GM06990 (cell line): ENCODE measurements at regions not wholly inside any gene's neighbourhood (a gene's known extent, or its start where the extent isn't known, plus 50 kb on each side); places are given as distances from the start of the nearest gene placed in this dataset.

Experiments used
- DNase-seq: peaks from one replicate; pipeline ENCODE4 v3.0.0-alpha.2; 2011; ENCODE audit not compliant: insufficient read length; ENCODE audit errors: extremely low read depth
- H3K27me3 ChIP-seq: replicated peaks from 2 replicates; pipeline ENCODE4 v1.6.0; 2011; ENCODE audit warnings: low read length; ENCODE audit not compliant: control insufficient read depth, insufficient read depth
- H3K36me3 ChIP-seq: 2 replicates; pipeline ENCODE4 v1.5.1; 2011; ENCODE audit warnings: low read length; ENCODE audit not compliant: control insufficient read depth, insufficient read depth
- H3K4me3 ChIP-seq: replicated peaks from 2 replicates; pipeline ENCODE4 v1.5.1; 2011; ENCODE audit warnings: low read depth, mild to moderate bottlenecking, control low read depth, low read length
- TF ChIP-seq, protein P1 (sequence below): IDR thresholded peaks from 2 replicates; pipeline ENCODE4 v1.5.1; 2011; ENCODE audit warnings: low read length, control low read depth, mild to moderate bottlenecking, inconsistent platforms; ENCODE audit not compliant: insufficient read depth, poor library complexity, severe bottlenecking

DNA sequence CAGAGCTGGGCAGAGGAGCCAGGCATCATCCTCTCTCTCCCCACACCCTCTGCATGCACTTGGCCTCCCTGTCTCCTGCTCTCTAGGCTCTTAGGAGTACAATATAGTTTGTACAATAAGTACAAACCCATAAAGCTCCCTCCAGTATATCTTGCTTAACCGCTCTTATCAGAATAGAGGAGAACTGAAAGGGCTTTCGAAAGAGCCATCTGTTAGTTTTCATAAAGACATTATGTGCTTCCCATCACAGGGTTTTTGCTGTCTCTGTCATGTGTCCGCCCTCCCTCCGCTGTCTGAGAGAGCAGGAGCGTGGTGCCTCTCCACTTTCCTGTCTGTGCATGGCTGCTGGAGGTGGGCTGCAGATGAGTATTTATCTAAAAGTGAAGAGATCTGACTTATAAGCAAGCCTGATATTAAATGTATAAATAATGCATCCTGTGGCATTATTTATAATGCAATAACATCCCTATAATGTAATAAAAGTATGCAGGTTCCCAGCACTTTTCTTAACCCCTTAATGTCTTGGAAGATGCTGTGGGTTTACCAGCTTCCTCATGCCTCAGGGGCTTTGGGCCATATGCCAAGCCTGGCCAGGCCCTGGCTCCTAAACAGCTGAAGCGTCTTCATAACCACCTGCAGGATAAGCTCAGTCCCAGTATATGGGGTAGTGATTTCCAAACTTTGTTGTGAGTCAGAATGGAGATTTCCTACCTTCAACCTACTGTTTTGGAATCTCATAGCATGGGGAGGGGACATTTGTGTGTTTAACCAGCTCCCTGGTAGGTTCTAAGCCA lies 297.1 kb downstream of the DHX35 start:
- no peaks in the 10 kb centered on the region for H3K36me3 ChIP-seq

GRCh38 chr20:39258253-39258652 lies 296.1 kb downstream of the DHX35 start:
- Histone ChIP-seq H3K27me3 (no peaks in the 10 kb centered on the region; the same call in 1 of the 2 replicates), H3K36me3 (no peaks in the 10 kb centered on the region), H3K4me3 (no peak overlapping the region)
- TF ChIP-seq, protein P1, sequence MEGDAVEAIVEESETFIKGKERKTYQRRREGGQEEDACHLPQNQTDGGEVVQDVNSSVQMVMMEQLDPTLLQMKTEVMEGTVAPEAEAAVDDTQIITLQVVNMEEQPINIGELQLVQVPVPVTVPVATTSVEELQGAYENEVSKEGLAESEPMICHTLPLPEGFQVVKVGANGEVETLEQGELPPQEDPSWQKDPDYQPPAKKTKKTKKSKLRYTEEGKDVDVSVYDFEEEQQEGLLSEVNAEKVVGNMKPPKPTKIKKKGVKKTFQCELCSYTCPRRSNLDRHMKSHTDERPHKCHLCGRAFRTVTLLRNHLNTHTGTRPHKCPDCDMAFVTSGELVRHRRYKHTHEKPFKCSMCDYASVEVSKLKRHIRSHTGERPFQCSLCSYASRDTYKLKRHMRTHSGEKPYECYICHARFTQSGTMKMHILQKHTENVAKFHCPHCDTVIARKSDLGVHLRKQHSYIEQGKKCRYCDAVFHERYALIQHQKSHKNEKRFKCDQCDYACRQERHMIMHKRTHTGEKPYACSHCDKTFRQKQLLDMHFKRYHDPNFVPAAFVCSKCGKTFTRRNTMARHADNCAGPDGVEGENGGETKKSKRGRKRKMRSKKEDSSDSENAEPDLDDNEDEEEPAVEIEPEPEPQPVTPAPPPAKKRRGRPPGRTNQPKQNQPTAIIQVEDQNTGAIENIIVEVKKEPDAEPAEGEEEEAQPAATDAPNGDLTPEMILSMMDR, result no peak
- DNase-seq, result no peak

More for the DNA sequence above, 297.1 kb downstream of the DHX35 start:
- TF ChIP-seq, protein P1, result no peak
- Histone ChIP-seq H3K4me3 (no peak overlapping the region), H3K27me3 (no peaks in the 10 kb centered on the region; the same call in 1 of the 2 replicates)
- DNase-seq, result no peak

- H3K4me3 ChIP-seq, result no peak overlapping the region
- H3K27me3 ChIP-seq, result no peaks in the 10 kb centered on the region; the same call in 1 of the 2 replicates
- H3K36me3 ChIP-seq, result no peaks in the 10 kb centered on the region
- DNase-seq, result no peak
- TF ChIP-seq, protein P1, result no peak
These were observed 291.1 kb downstream of the DHX35 start for GRCh38 chr20:39253051-39253755.

DNA sequence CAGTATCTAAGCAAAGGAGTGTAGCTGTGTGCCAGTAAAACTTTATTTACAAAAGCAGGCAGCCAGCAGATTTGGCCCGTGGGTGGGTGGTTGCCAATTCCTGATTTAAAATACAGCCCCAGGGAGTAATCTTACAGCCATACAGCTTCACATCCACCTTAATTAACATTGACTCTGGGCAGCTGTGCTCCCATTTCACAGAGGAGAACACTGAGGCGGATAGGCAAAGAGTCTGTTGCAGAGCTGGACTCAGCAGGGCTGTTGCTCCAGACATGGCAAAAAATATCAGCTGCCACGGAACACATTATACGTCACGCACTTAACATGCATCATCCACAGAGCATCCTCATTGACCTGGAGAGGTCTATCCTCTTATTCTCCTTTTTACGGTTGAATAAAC lies 289.9 kb downstream of the DHX35 start:
- DNase-seq, result no peak
- no peaks in the 10 kb centered on the region; the same call in 1 of the 2 replicates for H3K27me3 ChIP-seq
- no peaks in the 10 kb centered on the region for H3K36me3 ChIP-seq
- TF ChIP-seq, protein P1, result no peak
- H3K4me3 ChIP-seq, result no peak overlapping the region

DNA sequence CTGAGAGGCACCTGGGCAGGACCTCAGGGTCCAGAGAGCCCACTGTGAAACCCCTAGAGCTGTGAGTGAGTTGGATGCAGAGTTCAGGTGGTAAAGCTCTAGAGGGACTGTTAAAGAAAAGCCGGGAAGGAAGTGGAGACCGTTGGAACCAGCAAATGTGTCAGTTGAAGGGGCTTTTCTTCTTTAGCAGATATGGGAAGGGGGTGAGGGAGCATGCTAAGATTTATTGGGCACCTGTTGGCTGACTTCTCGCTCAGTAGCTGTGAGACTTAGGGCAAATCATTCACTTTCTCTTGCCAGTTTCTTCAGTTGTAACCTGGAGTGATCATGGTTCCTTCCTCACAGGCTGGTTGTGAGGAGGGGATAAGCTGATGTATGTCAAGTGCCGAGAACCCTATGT lies 287.7 kb downstream of the DHX35 start:
- no peak overlapping the region for H3K4me3 ChIP-seq
- TF ChIP-seq, protein P1, result no peak

More for the DNA sequence above, 287.7 kb downstream of the DHX35 start:
- DNase-seq, result no peak
- Histone ChIP-seq H3K27me3 (no peaks in the 10 kb centered on the region), H3K36me3 (no peaks in the 10 kb centered on the region)
